ENCODE measurements at regions not wholly inside any gene's neighbourhood (a gene's known extent, or its start where the extent isn't known, plus 50 kb on each side); places are given as distances from the start of the nearest gene placed in this dataset.

DNA sequence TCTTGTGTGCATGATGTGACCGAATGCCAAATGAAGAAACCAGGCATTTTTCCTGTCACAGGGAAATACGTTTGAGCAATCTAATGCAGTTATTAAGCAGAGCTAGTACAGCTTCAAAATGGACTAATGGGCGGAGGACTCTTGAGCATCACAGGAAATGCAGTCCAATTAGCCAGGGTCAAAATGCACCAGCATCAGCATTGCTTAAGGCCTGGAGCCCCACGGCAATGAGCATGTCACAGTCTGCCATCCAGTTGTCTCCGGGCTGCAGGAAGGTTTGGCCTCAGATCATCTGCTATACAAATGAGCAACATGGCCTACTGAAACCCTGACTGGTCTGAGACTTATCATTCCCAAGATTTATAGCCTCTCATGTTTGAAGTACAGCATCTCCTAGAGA, 652.1 kb upstream of the SLC35B3 start:
- no peak overlapping the region for H3K4me3 ChIP-seq (ENCODE audit: control insufficient read depth, low read depth, low read length)
- TF ChIP-seq, protein P1, sequence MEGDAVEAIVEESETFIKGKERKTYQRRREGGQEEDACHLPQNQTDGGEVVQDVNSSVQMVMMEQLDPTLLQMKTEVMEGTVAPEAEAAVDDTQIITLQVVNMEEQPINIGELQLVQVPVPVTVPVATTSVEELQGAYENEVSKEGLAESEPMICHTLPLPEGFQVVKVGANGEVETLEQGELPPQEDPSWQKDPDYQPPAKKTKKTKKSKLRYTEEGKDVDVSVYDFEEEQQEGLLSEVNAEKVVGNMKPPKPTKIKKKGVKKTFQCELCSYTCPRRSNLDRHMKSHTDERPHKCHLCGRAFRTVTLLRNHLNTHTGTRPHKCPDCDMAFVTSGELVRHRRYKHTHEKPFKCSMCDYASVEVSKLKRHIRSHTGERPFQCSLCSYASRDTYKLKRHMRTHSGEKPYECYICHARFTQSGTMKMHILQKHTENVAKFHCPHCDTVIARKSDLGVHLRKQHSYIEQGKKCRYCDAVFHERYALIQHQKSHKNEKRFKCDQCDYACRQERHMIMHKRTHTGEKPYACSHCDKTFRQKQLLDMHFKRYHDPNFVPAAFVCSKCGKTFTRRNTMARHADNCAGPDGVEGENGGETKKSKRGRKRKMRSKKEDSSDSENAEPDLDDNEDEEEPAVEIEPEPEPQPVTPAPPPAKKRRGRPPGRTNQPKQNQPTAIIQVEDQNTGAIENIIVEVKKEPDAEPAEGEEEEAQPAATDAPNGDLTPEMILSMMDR (conservative IDR thresholded peaks at IDR 0.05; ENCODE audit: control insufficient read depth, insufficient read depth, low read depth, low read length) = no peak
- no peak for DNase-seq (ENCODE audit: low read depth)

- DNase-seq (ENCODE audit: low read depth) = no peak
Measured at GRCh38 chr6:9086331-9086730, 651.0 kb upstream of the SLC35B3 start.

GRCh38 chr6:9085709-9086070, 650.3 kb upstream of the SLC35B3 start:
- no peak overlapping the region for H3K4me3 ChIP-seq (ENCODE audit: control insufficient read depth, low read depth, low read length)
- TF ChIP-seq, protein P1 (conservative IDR thresholded peaks at IDR 0.05; ENCODE audit: control insufficient read depth, insufficient read depth, low read depth, low read length) = no peak
- no peak for DNase-seq (ENCODE audit: low read depth)

More at GRCh38 chr6:9086331-9086730, 651.0 kb upstream of the SLC35B3 start:
- TF ChIP-seq, protein P1 (conservative IDR thresholded peaks at IDR 0.05; ENCODE audit: control insufficient read depth, insufficient read depth, low read depth, low read length) = no peak
- H3K4me3 ChIP-seq (ENCODE audit: control insufficient read depth, low read depth, low read length) = no peak overlapping the region

DNA sequence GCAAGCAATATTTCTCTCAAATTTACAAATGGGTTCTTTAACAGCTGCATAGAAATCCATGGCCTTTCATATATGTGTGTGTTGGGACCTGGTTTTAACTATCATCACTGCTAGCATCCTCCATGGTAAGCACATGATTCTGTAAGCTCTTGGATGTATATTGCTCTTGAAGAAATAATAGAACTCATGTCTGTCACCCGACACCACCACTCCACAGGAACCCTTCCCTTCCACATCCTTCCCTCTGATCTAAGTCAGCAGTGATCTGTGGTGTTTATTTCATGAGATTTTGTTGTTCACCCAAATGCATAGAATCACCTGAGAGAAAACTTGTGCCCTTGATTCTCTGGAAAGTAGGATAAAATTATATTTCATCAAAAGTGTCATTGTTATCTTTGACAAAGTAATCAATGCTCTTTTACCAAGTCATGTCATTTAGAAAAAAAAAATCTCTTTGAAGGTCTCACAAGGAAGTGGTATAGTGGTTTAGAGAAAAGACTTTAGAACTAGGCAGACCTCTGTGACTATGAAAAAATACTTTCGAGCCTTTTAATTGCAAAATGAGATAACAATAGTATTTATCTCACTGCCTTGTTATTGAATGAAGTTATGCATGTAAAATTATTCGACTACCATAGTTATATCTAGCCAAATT, 649.8 kb upstream of the SLC35B3 start:
- DNase-seq (ENCODE audit: low read depth) = no peak
- TF ChIP-seq, protein P1 (conservative IDR thresholded peaks at IDR 0.05; ENCODE audit: control insufficient read depth, insufficient read depth, low read depth, low read length) = no peak
- no peak overlapping the region for H3K4me3 ChIP-seq (ENCODE audit: control insufficient read depth, low read depth, low read length)

- DNase-seq (ENCODE audit: low read depth) = no peak
- TF ChIP-seq, protein P1 (conservative IDR thresholded peaks at IDR 0.05; ENCODE audit: control insufficient read depth, insufficient read depth, low read depth, low read length) = no peak
- H3K4me3 ChIP-seq (ENCODE audit: control insufficient read depth, low read depth, low read length) = no peak overlapping the region
Measured at GRCh38 chr6:9083108-9083507, 647.8 kb upstream of the SLC35B3 start.

- no peak overlapping the region for H3K4me3 ChIP-seq (ENCODE audit: control insufficient read depth, low read depth, low read length)
- DNase-seq (ENCODE audit: low read depth) = no peak
- TF ChIP-seq, protein P1 (conservative IDR thresholded peaks at IDR 0.05; ENCODE audit: control insufficient read depth, insufficient read depth, low read depth, low read length) = no peak
Measured at GRCh38 chr6:9066726-9067125, 631.4 kb upstream of the SLC35B3 start.

GRCh38 chr6:9064156-9064555, 628.8 kb upstream of the SLC35B3 start:
- no peak overlapping the region for H3K4me3 ChIP-seq (ENCODE audit: control insufficient read depth, low read depth, low read length)
- DNase-seq (ENCODE audit: low read depth) = no peak
- TF ChIP-seq, protein P1 (conservative IDR thresholded peaks at IDR 0.05; ENCODE audit: control insufficient read depth, insufficient read depth, low read depth, low read length) = no peak
